Renal cortical epithelial cell (primary cell): ENCODE measurements at regions not wholly inside any gene's neighbourhood (a gene's known extent, or its start where the extent isn't known, plus 50 kb on each side); places are given as distances from the start of the nearest gene placed in this dataset.

Source experiments
- DNase-seq: peaks from one replicate; pipeline ENCODE4 v3.0.0-alpha.2; 2011; ENCODE audit warnings: low read depth

DNA sequence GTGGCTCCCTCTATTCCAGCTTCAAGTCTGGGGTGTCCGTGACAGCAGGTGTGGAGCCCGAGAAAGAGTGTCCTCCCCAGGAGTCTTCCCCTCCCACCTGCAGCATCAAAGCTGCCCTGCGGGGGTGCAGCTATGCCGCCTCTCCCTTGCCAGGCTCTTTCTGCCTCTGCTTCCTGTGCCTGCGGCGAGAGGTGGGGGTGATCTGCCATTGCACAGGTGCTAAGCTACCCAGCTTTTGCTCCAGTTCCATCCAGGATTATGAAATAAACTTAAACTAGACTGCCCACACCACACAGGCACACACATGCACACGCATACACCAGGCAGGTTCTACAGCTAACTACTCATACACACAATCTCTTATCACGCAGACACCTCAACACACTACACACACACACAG is 104.7 kb upstream of the CLDN10 start:
- no peak for DNase-seq

DNA sequence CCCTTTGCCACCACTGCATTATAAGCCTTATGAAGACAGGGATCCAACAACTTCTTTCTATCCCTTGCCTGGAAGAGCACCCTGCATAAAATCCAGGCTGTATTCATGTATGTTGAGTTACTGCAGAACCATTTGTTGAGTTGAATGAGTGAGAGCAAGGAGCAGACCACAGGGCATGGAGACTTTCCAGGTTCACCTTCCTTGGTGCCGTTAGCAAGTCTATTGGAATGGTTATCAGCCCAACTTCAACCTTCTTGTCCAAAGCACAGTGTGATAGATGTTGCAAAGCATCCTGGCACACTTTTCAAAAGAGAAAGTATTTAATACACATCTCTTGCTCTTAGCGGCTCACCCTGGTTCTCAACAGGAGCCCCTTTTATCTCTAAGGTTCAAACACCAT is 100.9 kb upstream of the CLDN10 start:
- no peak for DNase-seq

DNA sequence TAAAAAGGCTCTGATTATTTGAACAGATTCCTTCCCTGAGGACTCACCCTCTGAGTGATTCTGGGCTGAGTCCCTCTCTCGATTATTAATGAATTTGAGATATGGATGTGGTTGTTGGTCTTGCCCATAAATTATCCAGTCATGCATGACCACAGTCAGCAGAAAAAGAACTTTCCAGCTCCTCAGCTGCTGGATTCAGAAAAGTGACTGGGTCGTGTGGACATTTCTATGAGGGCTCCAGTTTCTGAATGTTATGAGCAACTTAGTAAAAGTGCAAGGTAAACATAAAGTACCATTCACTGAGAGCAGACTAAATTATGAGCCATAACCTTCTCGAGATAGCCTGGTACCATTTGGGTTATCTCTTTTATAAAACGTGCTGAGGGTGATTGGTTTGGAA is 100.1 kb upstream of the CLDN10 start:
- DNase-seq: no peak

DNA sequence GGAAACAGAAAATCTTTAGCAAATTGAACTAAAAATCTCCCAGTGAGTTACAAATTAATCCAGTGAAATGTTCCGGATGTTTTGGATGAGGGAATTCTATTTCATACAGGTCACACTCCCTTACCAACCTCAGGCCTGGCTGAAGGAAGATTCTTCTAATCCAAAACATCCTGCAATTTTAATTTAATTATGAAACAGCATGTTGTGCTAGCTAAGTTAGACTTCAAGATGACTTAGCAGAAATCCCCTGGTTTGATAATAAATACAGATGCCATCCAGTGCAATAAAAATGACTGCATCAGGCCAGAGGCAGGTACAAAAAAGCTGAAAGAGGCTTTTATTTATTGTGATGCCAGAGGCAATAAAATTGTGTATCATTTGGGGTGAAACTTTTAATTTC is 96.7 kb upstream of the CLDN10 start:
- DNase-seq: peak; percentile 55

DNA sequence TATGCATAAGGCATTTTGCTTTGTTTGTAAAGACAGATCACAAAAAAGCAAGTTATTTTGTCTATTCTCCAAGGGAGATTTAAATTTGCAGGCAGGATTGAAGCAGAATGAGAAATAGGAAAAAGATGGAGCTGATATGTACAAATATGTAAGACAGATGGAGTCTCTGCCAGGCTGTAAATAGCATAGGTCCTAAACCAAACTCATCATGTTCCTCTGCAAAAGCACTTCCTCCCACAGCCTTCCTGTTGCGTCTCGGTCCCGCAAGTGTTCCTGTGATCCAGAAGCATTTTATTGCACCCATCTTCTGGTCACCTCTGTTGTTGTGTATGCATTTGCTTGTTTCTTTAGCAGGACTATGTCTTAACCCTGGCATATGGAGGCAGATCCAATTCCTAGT is 95.7 kb upstream of the CLDN10 start:
- no peak for DNase-seq

DNA sequence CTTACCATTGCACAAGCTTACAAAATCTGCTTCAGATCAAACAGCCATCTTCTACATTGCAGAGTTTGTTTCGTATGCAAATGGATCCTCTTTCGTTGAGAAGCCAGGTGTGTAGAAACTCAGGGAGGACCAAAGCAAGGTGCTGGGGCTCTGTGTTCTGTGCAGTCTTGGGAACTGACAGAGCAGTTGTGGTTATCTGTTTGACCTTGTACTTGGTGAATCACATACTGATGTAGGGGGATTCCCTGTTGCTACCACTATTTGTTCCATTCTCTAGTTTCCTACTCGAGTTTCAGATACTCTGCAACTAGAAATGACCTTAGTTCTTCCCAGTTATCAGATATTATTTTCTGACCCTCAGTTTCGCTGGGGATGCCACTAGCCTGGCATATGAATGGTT is 95.2 kb upstream of the CLDN10 start:
- DNase-seq: peak; percentile 73

DNA sequence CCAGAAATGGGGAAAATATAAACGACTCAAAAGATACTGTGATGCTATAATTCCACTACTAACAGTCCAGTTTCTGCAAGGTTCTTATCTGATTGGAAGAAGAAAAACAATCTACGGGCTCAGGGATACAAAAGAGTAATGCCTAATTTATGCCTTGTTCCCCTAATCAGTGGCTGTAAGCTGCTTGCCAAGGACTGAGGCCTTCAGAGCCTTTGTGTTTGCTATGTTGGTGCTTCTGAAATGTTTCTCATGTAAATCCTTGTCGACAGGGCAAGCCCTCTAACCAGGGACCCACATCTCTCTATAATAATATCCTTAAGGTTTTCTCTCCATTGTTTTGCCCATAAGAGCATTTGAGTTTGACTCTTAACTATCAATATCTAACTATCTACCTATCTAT is 89.7 kb upstream of the CLDN10 start:
- DNase-seq: no peak

DNA sequence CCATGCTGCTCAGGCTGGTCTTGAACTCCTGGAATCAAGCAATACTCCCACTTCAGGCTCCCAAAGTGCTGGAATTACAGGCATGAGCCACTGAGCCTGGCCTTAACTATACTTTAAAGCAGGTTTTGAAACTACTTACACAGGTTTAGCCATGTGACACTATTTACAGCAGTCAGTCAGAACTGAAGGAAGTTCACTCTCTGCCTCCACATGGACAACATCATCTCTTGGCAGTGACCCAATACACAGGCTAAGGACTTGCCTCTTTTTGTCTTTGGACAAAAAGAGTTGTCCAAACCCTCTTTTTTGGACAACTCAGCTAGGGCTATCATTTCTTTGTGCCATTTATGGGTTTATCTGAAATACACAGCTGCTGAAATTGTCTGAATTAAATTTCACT is 89.0 kb upstream of the CLDN10 start:
- peak; percentile 32 for DNase-seq

DNA sequence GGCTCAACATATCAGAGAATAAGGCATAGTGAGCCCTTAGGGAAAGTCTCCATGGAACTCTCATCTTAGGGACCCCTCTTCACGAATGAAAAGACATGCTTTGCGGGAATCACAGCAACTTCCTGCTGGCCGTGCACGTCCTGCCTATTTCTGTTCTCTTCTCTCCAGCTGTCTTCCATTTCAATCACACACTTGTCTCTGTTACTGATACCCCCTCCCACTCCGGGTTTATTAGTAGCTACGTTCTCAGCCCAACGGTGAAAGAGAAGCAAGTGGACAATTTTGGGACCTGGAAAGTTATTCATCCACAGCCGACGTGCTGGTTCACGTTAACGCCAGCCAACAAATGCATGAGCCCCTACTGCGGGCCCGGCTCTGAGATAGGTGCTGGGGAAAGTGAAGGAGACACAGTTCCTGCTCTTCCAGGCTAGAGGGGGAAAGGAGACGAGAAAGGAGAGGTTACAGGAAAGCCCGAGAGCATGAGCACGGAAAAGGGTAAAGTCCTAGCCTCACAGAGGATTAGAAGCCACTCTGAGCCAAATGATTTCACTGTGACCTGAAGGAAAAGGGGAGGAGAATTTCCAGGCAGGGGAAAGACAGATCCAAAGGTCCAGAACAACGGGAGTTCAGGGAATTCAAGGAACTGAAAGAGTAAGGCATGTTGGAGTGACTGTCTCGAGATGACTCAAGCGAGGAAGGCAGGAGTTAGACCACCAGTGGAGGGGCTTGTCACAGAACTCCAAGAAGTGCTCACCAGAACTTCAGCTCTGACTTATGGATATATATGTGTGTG is 81.8 kb upstream of the CLDN10 start:
- peak; percentile 48 for DNase-seq

DNA sequence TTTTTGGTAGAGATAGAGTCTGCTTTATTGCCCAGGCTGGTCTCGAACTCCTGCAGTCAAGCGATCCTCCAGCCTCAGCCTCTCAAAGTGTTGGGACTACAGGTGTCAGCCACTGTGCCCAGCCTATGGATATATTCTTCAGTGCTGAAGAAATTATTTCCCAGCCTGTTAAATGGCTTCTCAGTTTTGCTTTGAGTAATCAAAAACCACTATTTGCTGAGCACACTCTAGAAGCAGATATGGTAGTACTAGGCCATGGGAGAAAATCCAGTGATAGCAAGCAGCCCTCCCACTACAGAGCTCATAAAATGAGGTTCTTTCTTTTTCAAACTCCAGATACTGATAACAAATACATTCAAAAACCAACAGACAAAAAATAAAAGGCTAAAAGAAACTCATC is 80.6 kb upstream of the CLDN10 start:
- no peak for DNase-seq

DNA sequence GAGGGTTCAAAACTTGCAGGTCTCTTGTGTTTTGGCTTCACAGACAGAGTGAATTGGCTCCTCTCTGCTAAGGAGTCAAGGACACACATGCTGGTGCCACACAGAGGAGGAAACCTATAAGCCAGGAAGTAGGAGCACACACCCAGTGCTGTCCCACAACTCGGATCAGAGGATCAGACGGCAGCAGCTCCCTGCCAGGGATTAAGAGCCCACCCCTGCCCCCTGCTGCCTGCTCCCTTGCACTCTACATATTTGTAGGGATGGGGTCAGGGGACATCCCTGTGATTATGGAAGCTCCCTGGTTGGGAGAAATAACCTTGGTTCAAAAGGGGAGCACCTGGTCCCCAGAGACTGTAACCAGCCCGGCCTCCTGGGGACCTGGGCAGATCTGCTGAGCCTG is 77.5 kb upstream of the CLDN10 start:
- DNase-seq: no peak

DNA sequence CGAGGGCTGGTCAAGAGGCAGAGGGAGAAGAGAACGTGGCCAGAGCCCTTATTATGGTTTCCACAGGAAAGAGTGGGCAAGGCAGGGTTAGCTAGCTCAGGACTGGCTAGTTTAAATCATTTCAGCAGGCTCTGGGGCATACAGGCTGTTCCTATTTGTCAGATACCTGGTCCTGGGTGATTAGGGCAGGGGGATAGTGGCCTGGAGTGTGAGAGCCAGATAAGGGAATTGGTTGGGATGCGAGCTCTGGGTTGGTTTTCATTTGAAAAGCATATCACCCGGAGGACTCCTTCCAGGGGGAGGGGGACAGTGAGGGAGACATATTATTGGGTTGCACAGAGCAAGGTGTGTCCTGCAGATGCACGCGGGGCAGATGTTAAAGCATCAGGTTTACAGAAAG is 75.3 kb upstream of the CLDN10 start:
- no peak for DNase-seq

DNA sequence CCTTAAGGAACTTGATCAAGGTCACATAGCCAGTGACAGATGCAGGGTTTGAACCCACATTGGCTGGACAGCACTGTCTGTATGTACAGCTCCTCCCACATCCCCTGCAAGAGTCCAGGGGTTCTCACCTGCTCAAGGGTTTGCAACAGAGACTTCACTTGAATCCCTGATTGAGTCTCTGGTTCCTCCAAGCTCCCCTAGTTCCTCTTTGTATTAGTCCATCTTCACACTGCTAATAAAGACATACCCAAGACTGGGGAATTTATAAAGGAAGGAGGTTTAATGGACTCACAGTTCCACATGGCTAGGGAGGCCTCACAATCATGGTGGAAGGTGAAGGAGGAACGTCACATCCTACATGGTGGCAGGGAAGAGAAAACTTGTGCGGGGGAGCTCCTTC is 72.8 kb upstream of the CLDN10 start:
- DNase-seq: no peak

DNA sequence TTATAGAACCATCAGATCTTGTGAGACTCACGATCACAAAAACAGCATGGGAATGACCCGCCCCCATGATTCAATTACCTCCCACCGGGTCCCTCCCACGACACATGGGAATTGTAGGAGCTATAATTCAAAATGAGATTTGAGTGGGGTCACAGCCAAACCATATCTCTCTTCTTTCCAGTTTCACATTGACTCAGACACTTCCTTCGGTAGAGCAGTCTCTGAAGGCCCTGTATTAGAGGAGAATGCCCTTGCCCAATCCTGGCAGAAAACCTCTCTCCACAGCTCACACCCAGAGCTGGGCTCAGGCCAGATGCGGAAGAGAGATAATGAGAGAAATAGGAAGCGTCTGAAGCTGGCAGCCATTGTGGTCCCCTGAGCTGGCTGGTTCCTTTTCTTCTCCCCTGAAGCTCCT is 72.4 kb upstream of the CLDN10 start:
- no peak for DNase-seq

DNA sequence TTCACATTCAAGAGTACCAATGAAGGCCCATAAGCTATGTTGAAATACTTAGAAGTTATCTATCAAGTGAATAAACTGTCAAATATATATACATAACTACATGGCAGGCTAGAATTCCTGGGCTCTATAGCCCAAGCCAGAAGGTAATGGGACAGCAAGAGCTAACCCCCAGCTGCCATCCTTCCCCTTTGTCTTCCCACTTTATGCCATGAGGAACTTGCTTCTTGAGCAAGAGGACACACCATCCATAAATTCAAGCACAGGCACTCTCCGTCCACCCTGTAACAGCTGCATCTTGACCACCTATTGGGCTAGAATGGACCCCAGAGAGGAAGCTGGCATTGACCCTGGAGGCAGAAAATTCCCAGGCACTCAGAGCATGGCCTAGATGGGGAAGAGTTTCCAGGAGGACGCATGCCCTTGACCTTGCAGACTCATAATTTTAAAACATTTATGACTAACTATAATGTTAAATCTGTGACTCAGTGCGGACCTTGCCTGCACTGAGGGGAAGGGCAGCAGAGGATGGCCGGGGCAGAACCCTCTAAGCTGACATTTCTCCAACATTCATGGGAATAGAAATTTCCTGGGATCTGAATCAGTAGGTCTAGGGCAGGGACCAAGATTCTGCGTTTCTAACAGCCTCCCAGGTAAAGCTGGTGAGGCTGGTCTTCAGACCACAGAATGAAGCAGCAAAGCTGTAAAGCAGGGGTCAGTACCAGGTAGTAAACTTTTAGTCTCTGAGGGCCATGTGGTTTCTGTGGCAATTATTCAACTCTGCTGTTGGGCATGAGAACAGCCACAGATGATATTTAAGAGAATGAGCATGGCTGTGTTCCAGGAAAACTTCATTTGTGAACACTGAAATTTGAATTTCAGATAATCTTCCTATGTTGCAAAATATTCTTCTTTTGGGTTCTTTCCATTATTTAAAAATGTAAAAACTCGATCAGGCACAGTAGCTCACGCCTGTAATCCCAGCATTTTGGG is 71.4 kb upstream of the CLDN10 start:
- peak; percentile 25 for DNase-seq

DNA sequence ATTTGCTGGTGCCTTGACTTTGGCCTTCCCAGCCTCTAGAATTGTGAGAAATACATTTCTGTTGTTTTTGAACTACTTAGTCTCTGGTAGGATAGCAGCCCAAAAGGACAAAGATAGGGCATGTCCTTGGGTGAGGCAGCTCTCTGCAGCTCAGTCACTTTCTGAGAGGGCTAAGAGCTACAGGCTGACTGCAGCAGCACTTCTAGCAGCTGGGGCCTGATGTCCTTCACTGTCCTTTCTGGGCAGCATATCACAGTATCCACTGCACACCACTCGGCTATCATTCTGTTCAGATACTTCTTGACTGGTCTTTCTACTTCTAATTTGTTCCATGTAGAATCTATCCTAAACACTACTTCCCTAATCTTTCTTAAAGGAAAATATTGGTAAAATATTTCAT is 68.5 kb upstream of the CLDN10 start:
- DNase-seq: no peak

DNA sequence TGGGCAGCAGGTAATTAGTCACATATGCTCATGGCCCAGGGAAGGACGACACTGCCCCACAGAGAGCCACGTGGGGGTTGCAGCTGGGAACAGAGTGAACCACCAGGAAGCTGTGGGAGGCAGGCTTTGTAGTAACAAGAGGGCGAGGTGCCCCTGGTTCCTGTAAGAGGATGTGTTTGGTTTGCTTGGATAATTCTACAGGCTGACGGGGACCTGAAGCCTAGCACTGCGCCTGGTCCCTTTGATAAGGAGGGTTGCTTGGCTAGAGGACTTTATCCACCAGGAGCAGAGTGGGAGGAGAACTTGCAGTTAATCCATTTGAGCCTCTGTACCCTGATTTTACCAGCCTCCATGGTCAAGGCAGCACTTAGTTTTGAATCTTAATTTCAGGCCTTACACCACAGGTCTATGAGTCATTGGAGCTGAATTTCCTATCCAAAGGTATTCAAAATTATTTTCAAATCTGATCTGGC is 67.4 kb upstream of the CLDN10 start:
- peak; percentile 63 for DNase-seq

DNA sequence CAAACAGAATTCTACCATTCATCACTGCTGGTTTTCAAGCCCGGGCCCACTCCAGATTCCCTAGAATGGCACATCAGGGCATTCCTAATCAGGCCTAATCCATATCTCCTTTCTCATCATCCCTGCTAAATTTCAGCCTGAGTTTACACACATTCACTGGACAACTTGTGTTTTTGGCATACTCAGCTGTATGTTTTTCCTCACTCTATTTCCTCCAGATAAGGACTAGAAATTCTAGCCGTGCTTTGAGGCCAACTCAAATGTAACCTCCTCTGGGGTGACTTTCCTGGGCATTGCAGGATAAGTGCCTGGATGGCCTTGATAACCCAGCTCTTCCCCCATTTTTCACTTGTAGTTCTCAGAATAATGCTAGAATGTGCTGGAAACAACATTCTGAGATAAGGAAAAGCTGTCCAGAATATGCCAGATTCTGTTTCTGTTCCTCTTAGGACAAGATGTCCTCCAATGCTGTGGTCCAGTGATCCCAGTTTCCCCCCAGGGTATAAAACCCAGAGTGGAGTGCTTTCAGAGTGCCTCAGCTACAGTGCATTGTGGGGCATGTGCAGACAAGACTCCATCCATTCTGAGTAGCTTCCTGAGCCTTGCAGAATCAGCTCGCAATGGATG is 66.9 kb upstream of the CLDN10 start:
- DNase-seq: peak; percentile 21

DNA sequence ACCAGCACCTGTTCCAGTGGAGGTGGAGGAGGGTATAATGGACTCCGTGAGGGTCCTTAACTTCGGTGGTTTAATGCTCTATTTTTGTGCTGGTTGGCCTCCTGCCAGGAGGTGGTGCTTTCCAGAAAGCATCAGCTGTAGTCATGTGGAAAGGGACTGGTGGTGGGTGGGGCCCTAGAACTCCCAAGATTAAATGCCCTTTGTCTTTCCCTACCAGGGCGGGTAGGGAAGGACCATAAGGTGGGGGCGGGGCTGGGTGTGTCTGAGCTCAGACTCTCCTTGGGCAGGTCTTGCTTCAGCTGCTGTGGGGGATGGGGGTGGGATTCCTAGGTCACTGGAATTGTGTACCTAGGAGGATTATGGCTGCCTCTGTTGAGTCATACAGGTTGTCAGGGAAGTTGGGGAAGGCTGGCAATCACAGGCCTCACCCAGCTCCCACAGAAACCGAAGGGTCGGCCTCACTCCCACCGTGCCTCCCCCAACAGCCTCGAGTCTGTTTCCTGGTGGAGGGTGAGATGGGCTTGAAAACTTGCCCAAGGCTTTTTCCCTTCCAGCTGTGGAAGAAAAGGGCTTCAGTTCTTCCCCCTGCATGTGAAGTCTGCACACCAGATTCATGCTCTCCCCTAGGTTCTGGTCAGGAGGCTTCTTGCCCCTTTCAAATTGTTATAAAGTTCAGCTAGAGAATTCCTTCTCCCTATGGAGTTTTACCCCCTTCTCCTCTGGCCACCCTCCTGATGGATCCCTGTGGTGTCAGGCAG is 60.3 kb upstream of the CLDN10 start:
- peak; percentile 39 for DNase-seq

DNA sequence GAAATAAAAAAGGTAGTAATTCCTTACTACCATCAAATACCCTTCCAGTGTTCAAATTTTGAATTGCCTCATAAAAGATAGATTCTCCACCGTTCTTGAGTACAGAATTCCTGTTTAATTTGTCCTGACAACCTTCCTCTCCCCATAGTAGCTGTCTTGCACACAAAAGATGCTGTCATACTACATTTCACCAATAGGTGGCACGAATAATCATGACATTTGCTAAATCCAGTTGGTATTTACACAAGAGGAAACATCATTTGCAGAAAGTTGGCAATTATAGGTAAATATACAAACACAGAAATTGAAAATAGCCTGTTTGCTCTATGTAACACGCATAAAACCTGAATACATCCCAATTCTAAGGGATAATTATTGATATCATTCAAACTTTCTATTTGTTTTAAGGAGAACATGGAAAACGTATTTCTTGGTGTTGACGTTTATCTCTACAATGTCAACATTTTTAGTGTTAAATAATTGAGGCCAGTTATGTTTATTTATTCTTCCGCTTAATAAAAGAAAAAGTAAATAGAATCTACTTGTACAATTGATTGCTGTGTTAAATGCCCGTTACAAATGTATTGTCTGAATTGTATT is 58.3 kb upstream of the CLDN10 start:
- peak; percentile 80 for DNase-seq

DNA sequence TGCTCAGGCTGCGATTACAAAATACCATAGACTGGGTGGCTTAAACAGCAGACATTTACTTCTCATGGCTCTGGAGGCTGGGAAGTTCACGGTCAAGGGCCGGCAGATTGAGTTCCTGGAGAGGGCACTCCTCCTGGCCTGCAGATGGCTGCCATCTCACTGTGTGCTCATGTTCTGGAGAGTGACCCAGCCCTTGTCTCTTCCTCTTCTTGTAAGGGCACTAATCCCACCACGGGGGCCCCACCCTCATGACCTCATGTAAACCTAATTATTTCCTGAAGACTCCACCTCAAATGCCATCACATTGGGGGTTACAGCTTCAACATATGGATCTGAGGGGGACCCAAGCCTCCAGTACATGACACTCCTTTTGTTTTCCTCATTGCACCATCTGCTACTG is 56.0 kb upstream of the CLDN10 start:
- DNase-seq: no peak
